ENCODE measurements at regions not wholly inside any gene's neighbourhood (a gene's known extent, or its start where the extent isn't known, plus 50 kb on each side); places are given as distances from the start of the nearest gene placed in this dataset.
"Not testable (repeated sequence)": the region's sequence is repeated elsewhere in the genome, so short reads cannot be mapped to it uniquely, and the experiment has no call there.

- DNase-seq = no peak
Measured at GRCh38 chr19:23470873-23471545, 75.7 kb upstream of the ZNF91 start.

GRCh38 chr19:23464349-23464748 lies 69.1 kb upstream of the ZNF91 start:
- not testable (repeated sequence) for DNase-seq

GRCh38 chr19:23461120-23461519 lies 65.8 kb upstream of the ZNF91 start:
- DNase-seq = no peak

- no peak for DNase-seq
Measured at GRCh38 chr19:23460656-23461055, 65.4 kb upstream of the ZNF91 start.

Data from OCI-M1 (cell line).